Muscle layer of colon (tissue), 2 donors: ENCODE measurements at regions not wholly inside any gene's neighbourhood (a gene's known extent, or its start where the extent isn't known, plus 50 kb on each side); places are given as distances from the start of the nearest gene placed in this dataset.
"Not testable (repeated sequence)": the region's sequence is repeated elsewhere in the genome, so short reads cannot be mapped to it uniquely, and the experiment has no call there.

ENCODE experiments used
- H3K27ac ChIP-seq: one replicate; pipeline ENCODE4 v1.7.0; 2013; ENCODE audit warnings: low read depth, mild to moderate bottlenecking, low read length, moderate library complexity
- H3K27me3 ChIP-seq, 2 donors: one replicate each; pipeline ENCODE4 v1.7.0; 2013; ENCODE audit warnings: low read length in 2 of 2, mild to moderate bottlenecking in 2 of 2; ENCODE audit not compliant: insufficient read depth in 2 of 2, control insufficient read depth in 1 of 2
- H3K36me3 ChIP-seq: one replicate; pipeline ENCODE4 v1.7.0; 2013; ENCODE audit warnings: mild to moderate bottlenecking, low read length; ENCODE audit not compliant: insufficient read depth
- H3K4me1 ChIP-seq: one replicate; pipeline ENCODE4 v1.7.0; 2013; ENCODE audit warnings: mild to moderate bottlenecking, low read length; ENCODE audit not compliant: insufficient read depth
- H3K4me3 ChIP-seq, 2 donors: one replicate each; pipeline ENCODE4 v1.7.0; 2013; ENCODE audit warnings: low read length in 2 of 2, low read depth in 1 of 2, mild to moderate bottlenecking in 1 of 2, moderate library complexity in 1 of 2
- H3K9ac ChIP-seq: one replicate; pipeline ENCODE4 v1.7.0; 2013; ENCODE audit warnings: low read length
- H3K9me3 ChIP-seq: one replicate; pipeline ENCODE4 v1.7.0; 2013; ENCODE audit warnings: mild to moderate bottlenecking, low read length
- donor health status: abdominal sarcoma.
- donor health status: Adenocarcinoma of cecum.

DNA sequence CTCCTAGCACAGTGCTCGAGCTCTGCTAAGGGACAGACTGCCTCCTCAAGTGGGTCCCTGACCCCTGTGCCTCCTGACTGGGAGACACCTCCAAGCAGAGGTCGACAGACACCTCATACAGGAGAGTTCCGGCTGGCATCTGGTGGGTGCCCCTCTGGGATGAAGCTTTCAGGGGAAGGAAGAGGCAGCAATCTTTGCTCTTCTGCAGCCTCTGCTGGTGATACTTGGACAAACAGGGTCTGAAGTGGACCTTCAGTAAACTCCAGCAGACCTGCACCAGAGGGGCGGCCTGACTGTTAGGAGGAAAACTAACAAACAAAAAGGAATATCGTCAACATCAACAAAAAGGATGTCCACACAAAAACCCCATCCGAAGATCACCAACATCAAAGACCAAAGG is 60.6 kb upstream of the DCN start:
- not testable (repeated sequence) for H3K4me3 ChIP-seq, H3K27me3 ChIP-seq, H3K4me1 ChIP-seq, H3K27ac ChIP-seq, H3K9me3 ChIP-seq, H3K36me3 ChIP-seq, H3K9ac ChIP-seq

DNA sequence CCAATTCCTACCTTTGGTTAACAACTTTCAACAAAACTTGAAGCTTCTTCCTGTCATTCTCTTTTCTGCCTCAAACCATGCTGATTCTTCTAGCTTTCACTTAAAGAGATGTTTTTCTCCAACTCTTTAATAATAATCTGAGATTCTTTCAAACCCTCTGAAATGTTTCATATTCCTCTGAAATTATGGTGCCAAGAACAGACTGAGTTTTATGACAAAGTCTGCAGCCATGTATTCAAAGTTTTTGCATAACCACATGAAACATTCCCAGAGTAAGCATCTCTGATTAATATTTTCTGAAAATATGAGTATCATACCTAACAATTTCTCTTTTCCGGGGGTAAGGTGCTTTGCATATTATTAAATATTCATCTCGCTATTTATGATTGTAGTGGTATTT is 59.1 kb upstream of the DCN start:
- Histone ChIP-seq H3K4me3 (no peak overlapping the region), H3K9me3 (no peaks in the 10 kb centered on the region), H3K27ac (no peak overlapping the region), H3K36me3 (no peaks in the 10 kb centered on the region), H3K9ac (no peak overlapping the region), H3K27me3 (no peaks in the 10 kb centered on the region), H3K4me1 (no peaks in the 10 kb centered on the region)

DNA sequence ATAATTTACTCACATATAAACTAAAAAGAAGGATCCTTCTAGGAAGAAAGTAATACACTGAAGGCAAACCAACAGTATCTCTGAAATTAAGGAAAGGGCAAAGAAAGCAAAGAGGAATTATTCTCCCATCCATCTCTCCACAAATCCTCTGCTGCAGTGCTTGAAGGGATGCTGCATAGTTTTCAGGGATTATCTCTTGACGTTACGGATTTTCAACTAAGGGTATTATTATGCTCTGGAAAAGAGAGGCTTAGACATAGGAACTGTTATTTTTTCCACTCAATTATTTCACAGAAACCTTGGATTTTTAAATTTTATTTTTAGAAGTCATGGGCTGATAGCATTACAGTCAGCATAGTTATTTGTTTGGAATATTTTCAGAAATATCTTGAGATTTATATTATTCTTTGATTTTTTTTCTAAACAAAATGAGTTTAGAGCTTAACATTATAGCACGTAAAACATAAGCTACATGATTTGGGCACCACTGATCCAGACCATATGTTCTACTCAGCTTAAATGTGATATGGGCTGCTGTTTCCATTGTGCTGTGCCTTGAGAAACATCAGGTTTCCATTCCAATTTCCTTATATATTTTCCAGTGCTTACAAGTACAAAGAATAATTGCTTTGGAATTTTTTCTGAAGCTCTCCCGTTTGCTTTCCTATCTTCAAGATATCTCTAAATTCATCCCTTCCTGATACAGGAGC is 57.9 kb upstream of the DCN start:
- Histone ChIP-seq H3K4me1 (no peaks in the 10 kb centered on the region), H3K27me3 (no peaks in the 10 kb centered on the region), H3K36me3 (no peaks in the 10 kb centered on the region), H3K9ac (no peak overlapping the region), H3K27ac (no peak overlapping the region), H3K9me3 (no peaks in the 10 kb centered on the region), H3K4me3 (no peak overlapping the region)

DNA sequence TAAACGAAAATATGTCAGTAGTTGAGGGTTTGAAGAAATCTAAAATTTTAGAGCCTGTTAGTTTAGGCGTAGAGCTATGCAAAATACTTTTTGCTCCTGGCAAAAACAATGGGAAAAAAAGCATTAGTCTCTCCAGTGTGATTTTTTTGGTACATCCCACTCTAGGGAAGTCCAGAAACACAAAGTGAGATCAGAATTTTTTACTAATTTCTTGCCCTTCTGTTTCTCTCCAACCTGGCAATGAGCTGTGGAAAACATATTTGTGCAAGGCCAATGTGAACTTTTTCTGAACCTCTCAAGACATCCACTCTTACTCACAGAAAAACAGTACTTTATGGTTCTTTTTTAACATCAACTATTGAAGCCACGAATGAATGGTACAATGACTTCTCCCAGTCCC is 56.9 kb upstream of the DCN start:
- H3K4me1 ChIP-seq: no peaks in the 10 kb centered on the region
- H3K36me3 ChIP-seq: no peaks in the 10 kb centered on the region
- H3K4me3 ChIP-seq: no peak overlapping the region
- no peaks in the 10 kb centered on the region for H3K27me3 ChIP-seq
- H3K9me3 ChIP-seq: no peaks in the 10 kb centered on the region
- H3K27ac ChIP-seq: no peak overlapping the region
- no peak overlapping the region for H3K9ac ChIP-seq
